CD4-positive, alpha-beta T cell (primary cell): ENCODE measurements at regions not wholly inside any gene's neighbourhood (a gene's known extent, or its start where the extent isn't known, plus 50 kb on each side); places are given as distances from the start of the nearest gene placed in this dataset.

Experiments
- ATAC-seq: fragments of 200-7000 bp; cut with Tn5 transposase; one replicate; pipeline ENCODE4 v1.10.0; 2022; ENCODE audit warnings: mild to moderate bottlenecking; ENCODE audit not compliant: poor library complexity
- CTCF ChIA-PET: fragments of 350-600 bp; sonication (Branson Sonifier 250); formaldehyde crosslinking; loops from one replicate; lab custom pipeline; 2021; ENCODE audit warnings: antibody characterized with exemption, inconsistent platforms; lab: Charles Lee
- POLR2A ChIA-PET: fragments of 350-600 bp; sonication (Branson Sonifier 250); formaldehyde crosslinking; loops from one replicate; lab custom pipeline; 2021; ENCODE audit warnings: antibody characterized with exemption, inconsistent platforms; lab: Charles Lee
- DNase-seq, 14 experiments: peaks; one replicate each; pipeline ENCODE4 v3.0.0-alpha.2; 2013 to 2020; ENCODE audit warnings: mixed read lengths in 2 of 14
- H3K27ac ChIP-seq, 2 donors: one replicate each; pipeline versions ENCODE4 v1.5.1 to v1.7.0; 2013; ENCODE audit warnings: low read length in 2 of 2, low read depth in 1 of 2, mild to moderate bottlenecking in 1 of 2
- H3K27me3 ChIP-seq, 2 experiments: 1 replicate in 1 of 2; 2 replicates in 1 of 2; pipeline versions ENCODE4 v1.6.1 to v1.7.0; 2013; ENCODE audit warnings: low read length in 2 of 2, control low read depth in 1 of 2, mild to moderate bottlenecking in 1 of 2, moderate library complexity in 1 of 2; ENCODE audit not compliant: insufficient read depth in 2 of 2, control insufficient read depth in 1 of 2
- H3K36me3 ChIP-seq: one replicate; pipeline ENCODE4 v1.6.1; 2013; ENCODE audit warnings: low read length, control low read depth; ENCODE audit not compliant: insufficient read depth
- H3K4me1 ChIP-seq: one replicate; pipeline ENCODE4 v1.6.1; 2013; ENCODE audit warnings: low read length, control low read depth; ENCODE audit not compliant: insufficient read depth
- H3K4me3 ChIP-seq: one replicate; pipeline ENCODE4 v1.5.1; 2013; ENCODE audit warnings: mild to moderate bottlenecking, low read length, moderate library complexity
- H3K9me3 ChIP-seq, 2 experiments: 1 replicate in 1 of 2; 2 replicates in 1 of 2; pipeline versions ENCODE4 v1.6.1 to v1.7.0; 2013; ENCODE audit warnings: low read length in 2 of 2, mild to moderate bottlenecking in 2 of 2, control low read depth in 1 of 2, moderate library complexity in 1 of 2; ENCODE audit not compliant: control insufficient read depth in 1 of 2, insufficient read depth in 1 of 2
- H3K27ac Mint-ChIP-seq: one replicate; pipeline ENCODE4 v1.8.0; 2020; ENCODE audit warnings: mixed read lengths
- H3K27me3 Mint-ChIP-seq: one replicate; pipeline ENCODE4 v1.8.0; 2021; ENCODE audit warnings: mixed read lengths
- H3K36me3 Mint-ChIP-seq: one replicate; pipeline ENCODE4 v1.8.0; 2021; ENCODE audit warnings: low read depth, mixed read lengths
- H3K4me1 Mint-ChIP-seq: one replicate; pipeline ENCODE4 v1.8.0; 2021; ENCODE audit warnings: low read depth, mixed read lengths
- H3K4me3 Mint-ChIP-seq: one replicate; pipeline ENCODE4 v1.8.0; 2020; ENCODE audit warnings: mild to moderate bottlenecking, mixed read lengths
- H3K9me3 Mint-ChIP-seq: one replicate; pipeline ENCODE4 v1.8.0; 2020; ENCODE audit warnings: mixed read lengths
- intact Hi-C, 2 experiments: fragments of 100-400 bp; cut with DNase I in 1 of 2; cut with micrococcal nuclease in 1 of 2; formaldehyde crosslinking; loops; one replicate each; pipeline versions ENCODE4 v1.15.1 to v1.9.0; 2023 to 2025; cut with DNase I, micrococcal nuclease
- TF ChIP-seq, protein P1 (sequence below): fragments of 200-600 bp; IDR thresholded peaks from one replicate; pipeline ENCODE4 v1.8.0; 2022; ENCODE audit warnings: antibody characterized with exemption, mild to moderate bottlenecking

DNA sequence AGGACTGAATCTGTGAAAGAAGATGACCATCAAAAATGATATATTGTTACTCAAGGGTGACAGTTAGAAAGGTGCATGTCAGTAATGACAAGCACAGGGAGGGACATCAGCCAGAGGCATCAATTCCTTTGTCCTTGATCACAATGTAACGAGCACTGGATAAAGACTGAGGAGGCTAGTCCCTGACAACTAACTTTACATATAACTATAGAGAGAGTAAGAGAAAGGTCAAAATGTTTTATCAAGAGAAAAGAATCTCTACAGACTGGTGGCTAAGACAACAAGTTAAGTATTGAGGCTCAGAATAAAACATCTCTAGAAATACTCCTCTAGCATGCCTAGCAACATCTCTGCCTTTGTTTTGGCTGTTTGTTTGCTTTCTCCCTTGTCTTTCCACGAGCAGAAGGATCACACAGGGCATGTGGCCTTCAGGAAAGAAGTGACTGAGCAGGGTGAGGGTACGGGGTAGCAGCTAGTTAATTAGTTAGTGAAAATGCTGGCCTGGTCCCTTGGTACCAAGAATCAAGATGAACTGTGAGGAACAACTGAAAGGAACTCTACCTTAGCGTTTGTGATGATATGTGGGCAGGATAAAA is 724.1 kb upstream of the MEF2C start:
- ChIA-PET POLR2A (no interaction called here), CTCF (no interaction called here)
- no peak overlapping the region for H3K4me3 Mint-ChIP-seq
- no peaks in the 10 kb centered on the region for H3K4me1 ChIP-seq
- H3K36me3 ChIP-seq = no peaks in the 10 kb centered on the region
- no peak overlapping the region for H3K27ac ChIP-seq
- DNase-seq (no peak), ATAC-seq (no peak)
- peaks cover 0 to under 1% of the 10 kb centered on the region in 2 experiments for H3K9me3 ChIP-seq
- H3K36me3 Mint-ChIP-seq = no peaks in the 10 kb centered on the region
- H3K9me3 Mint-ChIP-seq = no peaks in the 10 kb centered on the region
- no peaks in the 10 kb centered on the region for H3K27me3 Mint-ChIP-seq
- intact Hi-C loops = no loop called here
- TF ChIP-seq, protein P1, sequence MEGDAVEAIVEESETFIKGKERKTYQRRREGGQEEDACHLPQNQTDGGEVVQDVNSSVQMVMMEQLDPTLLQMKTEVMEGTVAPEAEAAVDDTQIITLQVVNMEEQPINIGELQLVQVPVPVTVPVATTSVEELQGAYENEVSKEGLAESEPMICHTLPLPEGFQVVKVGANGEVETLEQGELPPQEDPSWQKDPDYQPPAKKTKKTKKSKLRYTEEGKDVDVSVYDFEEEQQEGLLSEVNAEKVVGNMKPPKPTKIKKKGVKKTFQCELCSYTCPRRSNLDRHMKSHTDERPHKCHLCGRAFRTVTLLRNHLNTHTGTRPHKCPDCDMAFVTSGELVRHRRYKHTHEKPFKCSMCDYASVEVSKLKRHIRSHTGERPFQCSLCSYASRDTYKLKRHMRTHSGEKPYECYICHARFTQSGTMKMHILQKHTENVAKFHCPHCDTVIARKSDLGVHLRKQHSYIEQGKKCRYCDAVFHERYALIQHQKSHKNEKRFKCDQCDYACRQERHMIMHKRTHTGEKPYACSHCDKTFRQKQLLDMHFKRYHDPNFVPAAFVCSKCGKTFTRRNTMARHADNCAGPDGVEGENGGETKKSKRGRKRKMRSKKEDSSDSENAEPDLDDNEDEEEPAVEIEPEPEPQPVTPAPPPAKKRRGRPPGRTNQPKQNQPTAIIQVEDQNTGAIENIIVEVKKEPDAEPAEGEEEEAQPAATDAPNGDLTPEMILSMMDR = no peak
- no peaks in the 10 kb centered on the region for H3K4me1 Mint-ChIP-seq
- H3K27me3 ChIP-seq = no peaks in the 10 kb centered on the region
- H3K27ac Mint-ChIP-seq = no peak overlapping the region
- no peak overlapping the region for H3K4me3 ChIP-seq

GRCh38 chr5:89604342-89604741 is 721.4 kb upstream of the MEF2C start:
- DNase-seq = no peak
- Histone ChIP-seq H3K4me3 (no peak overlapping the region), H3K36me3 (no peaks in the 10 kb centered on the region), H3K27me3 (no peaks in the 10 kb centered on the region), H3K4me1 (no peaks in the 10 kb centered on the region), H3K9me3 (peaks cover 0 to 4% of the 10 kb centered on the region in 2 experiments), H3K27ac (no peak overlapping the region)
- Mint-ChIP-seq H3K27ac (no peak overlapping the region), H3K27me3 (no peaks in the 10 kb centered on the region), H3K9me3 (no peaks in the 10 kb centered on the region), H3K4me1 (no peaks in the 10 kb centered on the region), H3K36me3 (no peaks in the 10 kb centered on the region), H3K4me3 (no peak overlapping the region)
- ChIA-PET CTCF (no interaction called here), POLR2A (no interaction called here)
- TF ChIP-seq, protein P1 = no peak
- intact Hi-C loops = no loop called here
- ATAC-seq = no peak

- H3K27ac ChIP-seq = no peak overlapping the region
- Mint-ChIP-seq H3K27me3 (no peaks in the 10 kb centered on the region), H3K9me3 (no peaks in the 10 kb centered on the region), H3K27ac (no peak overlapping the region), H3K4me1 (no peaks in the 10 kb centered on the region), H3K4me3 (no peak overlapping the region), H3K36me3 (no peaks in the 10 kb centered on the region)
- peaks cover 0 to 4% of the 10 kb centered on the region in 2 experiments for H3K9me3 ChIP-seq
- H3K4me3 ChIP-seq = no peak overlapping the region
- H3K4me1 ChIP-seq = no peaks in the 10 kb centered on the region
- ATAC-seq (no peak), DNase-seq (no peak)
- TF ChIP-seq, protein P1 = no peak
- intact Hi-C loops = no loop called here
- H3K36me3 ChIP-seq = no peaks in the 10 kb centered on the region
- ChIA-PET CTCF (no interaction called here), POLR2A (no interaction called here)
- no peaks in the 10 kb centered on the region for H3K27me3 ChIP-seq
Observed at GRCh38 chr5:89601880-89602279, 718.9 kb upstream of the MEF2C start.
